ENCODE measurements at regions not wholly inside any gene's neighbourhood (a gene's known extent, or its start where the extent isn't known, plus 50 kb on each side); places are given as distances from the start of the nearest gene placed in this dataset.

GRCh38 chr12:5160827-5161226 is 117.1 kb downstream of the KCNA5 start:
- no peak for DNase-seq (ENCODE audit: extremely low spot score)
- no peaks in the 10 kb centered on the region for H3K4me1 ChIP-seq
- H3K9me3 ChIP-seq = no peaks in the 10 kb centered on the region
- H3K27ac ChIP-seq (replicated peaks in 1 of 4) = no peak overlapping the region
- no peaks in the 10 kb centered on the region for H3K36me3 ChIP-seq
- 100% methylated on average over 1 of the region's 1 CpG for WGBS
- H3K27me3 ChIP-seq = peaks cover 0 to 38% (median 2%) of the 10 kb centered on the region in 4 donors
- intact Hi-C loops (cut with DNase I) = no loop called here
- no peak for TF ChIP-seq POLR2A (IDR thresholded peaks at IDR 0.05; ENCODE audit: low read depth)
- TF ChIP-seq EP300 (IDR thresholded peaks at IDR 0.05) = no peak
- TF ChIP-seq CTCF (IDR thresholded peaks at IDR 0.05) = no peak
- TF ChIP-seq POLR2AphosphoS5 (IDR thresholded peaks at IDR 0.05) = no peak
- no peak overlapping the region for H3K4me3 ChIP-seq

GRCh38 chr12:5163661-5164060 is 120.0 kb downstream of the KCNA5 start:
- intact Hi-C loops (cut with DNase I) = no loop called here
- 97% methylated on average over 3 of the region's 3 CpGs for WGBS
- Histone ChIP-seq H3K4me3 (no peak overlapping the region), H3K36me3 (no peaks in the 10 kb centered on the region), H3K27ac (replicated peaks in 1 of 4) (no peak overlapping the region), H3K9me3 (no peaks in the 10 kb centered on the region), H3K4me1 (no peaks in the 10 kb centered on the region), H3K27me3 (peaks cover 0 to 22% (median 0%) of the 10 kb centered on the region in 4 donors)
- TF ChIP-seq POLR2AphosphoS5 (IDR thresholded peaks at IDR 0.05) = no peak
- TF ChIP-seq CTCF (IDR thresholded peaks at IDR 0.05) = no peak
- no peak for TF ChIP-seq EP300 (IDR thresholded peaks at IDR 0.05)
- no peak for TF ChIP-seq POLR2A (IDR thresholded peaks at IDR 0.05; ENCODE audit: low read depth)
- DNase-seq (ENCODE audit: extremely low spot score) = no peak

GRCh38 chr12:5165296-5165970 is 121.8 kb downstream of the KCNA5 start:
- TF ChIP-seq POLR2AphosphoS5 (IDR thresholded peaks at IDR 0.05) (no peak), CTCF (IDR thresholded peaks at IDR 0.05) (no peak), EP300 (IDR thresholded peaks at IDR 0.05) (no peak), POLR2A (IDR thresholded peaks at IDR 0.05; ENCODE audit: low read depth) (no peak)
- DNase-seq (ENCODE audit: extremely low spot score) = no peak
- H3K4me3 ChIP-seq = no peak overlapping the region
- H3K27me3 ChIP-seq = peaks cover 0 to 17% (median 0%) of the 10 kb centered on the region in 4 donors
- no peak overlapping the region for H3K27ac ChIP-seq (replicated peaks in 1 of 4)
- WGBS = 91% methylated on average over 5 of the region's 5 CpGs
- peaks cover 0 to 1% (median 0%) of the 10 kb centered on the region in 4 donors for H3K4me1 ChIP-seq
- no peaks in the 10 kb centered on the region for H3K9me3 ChIP-seq
- intact Hi-C loops (cut with DNase I) = no loop called here
- no peaks in the 10 kb centered on the region for H3K36me3 ChIP-seq

- DNase-seq (ENCODE audit: extremely low spot score) = no peak
These were observed 123.3 kb downstream of the KCNA5 start for GRCh38 chr12:5166976-5167375.

More at GRCh38 chr12:5166976-5167375, 123.3 kb downstream of the KCNA5 start:
- no peak overlapping the region for H3K27ac ChIP-seq (replicated peaks in 1 of 4)
- no peaks in the 10 kb centered on the region for H3K9me3 ChIP-seq
- intact Hi-C loops (cut with DNase I) = no loop called here
- H3K36me3 ChIP-seq = no peaks in the 10 kb centered on the region
- TF ChIP-seq CTCF (IDR thresholded peaks at IDR 0.05) = no peak
- no peak for TF ChIP-seq POLR2AphosphoS5 (IDR thresholded peaks at IDR 0.05)
- no peak for TF ChIP-seq POLR2A (IDR thresholded peaks at IDR 0.05; ENCODE audit: low read depth)
- peaks cover 0 to 17% (median 3%) of the 10 kb centered on the region in 4 donors for H3K27me3 ChIP-seq
- H3K4me1 ChIP-seq = peaks cover 0 to 9% (median 0%) of the 10 kb centered on the region in 4 donors
- H3K4me3 ChIP-seq = no peak overlapping the region
- WGBS = 81% methylated on average over 4 of the region's 4 CpGs

Measured in esophagus muscularis mucosa (tissue), 4 donors.